22Rv1 (cell line): ENCODE measurements at regions not wholly inside any gene's neighbourhood (a gene's known extent, or its start where the extent isn't known, plus 50 kb on each side); places are given as distances from the start of the nearest gene placed in this dataset.

Source experiments
- ZFX ChIP-seq: fragments of 450-650 bp; IDR thresholded peaks from 2 replicates; pipeline ENCODE4 v1.6.1; 2017; ENCODE audit warnings: antibody characterized with exemption, borderline replicate concordance
- TF ChIP-seq, protein P1 (sequence below): fragments of 450-650 bp; IDR thresholded peaks from 2 replicates; pipeline ENCODE4 v1.5.1; 2017; ENCODE audit warnings: mild to moderate bottlenecking

DNA sequence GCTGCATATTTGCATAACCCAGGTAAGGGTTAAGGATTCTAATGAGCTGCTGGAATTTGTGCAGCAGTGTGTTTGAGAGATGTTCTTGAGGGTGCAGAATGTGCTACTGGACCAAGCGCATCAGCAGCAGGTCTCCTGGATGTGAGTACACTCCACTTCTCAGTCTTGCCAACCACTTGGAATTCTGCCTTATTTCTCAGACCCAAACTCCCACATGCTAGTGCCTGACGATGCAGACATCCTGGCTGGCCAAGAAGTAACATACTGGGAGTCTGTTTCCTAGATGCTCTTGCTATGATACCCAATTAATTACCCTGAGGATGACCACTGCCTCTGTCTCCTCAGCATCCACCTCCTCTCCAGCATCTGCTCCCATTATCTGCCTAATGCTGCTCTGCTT lies 186.6 kb downstream of the MOXD1 start:
- TF ChIP-seq, protein P1, sequence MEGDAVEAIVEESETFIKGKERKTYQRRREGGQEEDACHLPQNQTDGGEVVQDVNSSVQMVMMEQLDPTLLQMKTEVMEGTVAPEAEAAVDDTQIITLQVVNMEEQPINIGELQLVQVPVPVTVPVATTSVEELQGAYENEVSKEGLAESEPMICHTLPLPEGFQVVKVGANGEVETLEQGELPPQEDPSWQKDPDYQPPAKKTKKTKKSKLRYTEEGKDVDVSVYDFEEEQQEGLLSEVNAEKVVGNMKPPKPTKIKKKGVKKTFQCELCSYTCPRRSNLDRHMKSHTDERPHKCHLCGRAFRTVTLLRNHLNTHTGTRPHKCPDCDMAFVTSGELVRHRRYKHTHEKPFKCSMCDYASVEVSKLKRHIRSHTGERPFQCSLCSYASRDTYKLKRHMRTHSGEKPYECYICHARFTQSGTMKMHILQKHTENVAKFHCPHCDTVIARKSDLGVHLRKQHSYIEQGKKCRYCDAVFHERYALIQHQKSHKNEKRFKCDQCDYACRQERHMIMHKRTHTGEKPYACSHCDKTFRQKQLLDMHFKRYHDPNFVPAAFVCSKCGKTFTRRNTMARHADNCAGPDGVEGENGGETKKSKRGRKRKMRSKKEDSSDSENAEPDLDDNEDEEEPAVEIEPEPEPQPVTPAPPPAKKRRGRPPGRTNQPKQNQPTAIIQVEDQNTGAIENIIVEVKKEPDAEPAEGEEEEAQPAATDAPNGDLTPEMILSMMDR = no peak
- no peak for TF ChIP-seq ZFX
